Esophagus squamous epithelium (tissue), 4 donors: ENCODE measurements at regions not wholly inside any gene's neighbourhood (a gene's known extent, or its start where the extent isn't known, plus 50 kb on each side); places are given as distances from the start of the nearest gene placed in this dataset.

ENCODE experiments used
- CTCF ChIP-seq, 6 experiments: fragments of 450-650 bp in 4 of 6; fragments of 200-600 bp in 2 of 6; sonication (generic) in 2 of 6; IDR thresholded peaks; one replicate each; pipeline ENCODE4 v1.5.1; 2016 to 2019; ENCODE audit warnings: antibody characterized with exemption in 6 of 6, mild to moderate bottlenecking in 4 of 6, moderate library complexity in 4 of 6
- POLR2A ChIP-seq, 4 donors: fragments of 450-650 bp; IDR thresholded peaks; one replicate each; pipeline ENCODE4 v1.6.1; 2017; ENCODE audit warnings: antibody characterized with exemption in 4 of 4, mild to moderate bottlenecking in 4 of 4, moderate library complexity in 3 of 4

- no peak for TF ChIP-seq CTCF (IDR thresholded peaks at IDR 0.05)
- TF ChIP-seq POLR2A (IDR thresholded peaks at IDR 0.05): no peak
These were observed 594.7 kb downstream of the SMARCA1 start for GRCh38 chrX:128928636-128929035.
